Progenitor cell of endocrine pancreas (in vitro differentiated cells): ENCODE measurements at regions not wholly inside any gene's neighbourhood (a gene's known extent, or its start where the extent isn't known, plus 50 kb on each side); places are given as distances from the start of the nearest gene placed in this dataset.
"Not testable (repeated sequence)": the region's sequence is repeated elsewhere in the genome, so short reads cannot be mapped to it uniquely, and the experiment has no call there.

Experiments used
- DNase-seq: peaks from one replicate; pipeline ENCODE4 v3.0.0; 2021; ENCODE audit warnings: low spot score; ENCODE audit not compliant: unreplicated experiment
- H3K27ac Mint-ChIP-seq: 2 replicates; pipeline ENCODE4 v1.8.0; 2021; ENCODE audit warnings: mild to moderate bottlenecking, moderate library complexity, mixed read lengths
- H3K27me3 Mint-ChIP-seq: 2 replicates; pipeline ENCODE4 v1.8.0; 2021; ENCODE audit warnings: mixed read lengths
- H3K36me3 Mint-ChIP-seq: 2 replicates; pipeline ENCODE4 v1.8.0; 2022; ENCODE audit warnings: mixed read lengths; ENCODE audit not compliant: insufficient read depth
- H3K4me1 Mint-ChIP-seq: 2 replicates; pipeline ENCODE4 v1.8.0; 2021; ENCODE audit warnings: low read depth, mixed read lengths
- H3K4me3 Mint-ChIP-seq: 2 replicates; pipeline ENCODE4 v1.8.0; 2021; ENCODE audit warnings: low read depth, mild to moderate bottlenecking, moderate library complexity, mixed read lengths
- H3K9me3 Mint-ChIP-seq: 2 replicates; pipeline ENCODE4 v1.8.0; 2021; ENCODE audit warnings: low read depth, mixed read lengths
- TF ChIP-seq, protein P1 (sequence below): fragments of 200-600 bp; sonication (generic); IDR thresholded peaks from one replicate; pipeline ENCODE4 v1.5.0; 2021; ENCODE audit warnings: antibody characterized with exemption, mild to moderate bottlenecking; ENCODE audit not compliant: unreplicated experiment

DNA sequence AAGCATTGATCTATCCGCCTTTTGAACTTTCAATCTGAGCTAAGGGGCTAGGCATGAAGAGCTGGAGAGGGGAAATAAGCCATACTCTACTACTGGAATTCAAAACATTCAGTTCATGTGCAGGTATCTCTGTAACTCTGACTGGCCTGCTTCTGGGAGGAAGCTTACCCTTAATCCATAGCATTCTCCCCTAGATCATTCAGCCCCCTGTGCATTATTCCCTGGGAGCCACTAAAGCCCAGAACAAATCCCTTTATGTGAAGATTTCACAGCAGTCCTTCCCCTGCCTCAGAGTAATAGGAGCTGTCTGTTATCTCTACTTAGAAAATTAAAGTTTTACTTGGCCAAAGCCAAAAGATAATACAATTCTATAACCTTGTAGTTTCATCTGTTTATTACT, 300.7 kb downstream of the SEC16B start:
- H3K9me3 Mint-ChIP-seq: no peaks in the 10 kb centered on the region
- DNase-seq: no peak
- no peak overlapping the region for H3K27ac Mint-ChIP-seq
- peaks cover 21% of the 10 kb centered on the region for H3K4me1 Mint-ChIP-seq
- TF ChIP-seq, protein P1, sequence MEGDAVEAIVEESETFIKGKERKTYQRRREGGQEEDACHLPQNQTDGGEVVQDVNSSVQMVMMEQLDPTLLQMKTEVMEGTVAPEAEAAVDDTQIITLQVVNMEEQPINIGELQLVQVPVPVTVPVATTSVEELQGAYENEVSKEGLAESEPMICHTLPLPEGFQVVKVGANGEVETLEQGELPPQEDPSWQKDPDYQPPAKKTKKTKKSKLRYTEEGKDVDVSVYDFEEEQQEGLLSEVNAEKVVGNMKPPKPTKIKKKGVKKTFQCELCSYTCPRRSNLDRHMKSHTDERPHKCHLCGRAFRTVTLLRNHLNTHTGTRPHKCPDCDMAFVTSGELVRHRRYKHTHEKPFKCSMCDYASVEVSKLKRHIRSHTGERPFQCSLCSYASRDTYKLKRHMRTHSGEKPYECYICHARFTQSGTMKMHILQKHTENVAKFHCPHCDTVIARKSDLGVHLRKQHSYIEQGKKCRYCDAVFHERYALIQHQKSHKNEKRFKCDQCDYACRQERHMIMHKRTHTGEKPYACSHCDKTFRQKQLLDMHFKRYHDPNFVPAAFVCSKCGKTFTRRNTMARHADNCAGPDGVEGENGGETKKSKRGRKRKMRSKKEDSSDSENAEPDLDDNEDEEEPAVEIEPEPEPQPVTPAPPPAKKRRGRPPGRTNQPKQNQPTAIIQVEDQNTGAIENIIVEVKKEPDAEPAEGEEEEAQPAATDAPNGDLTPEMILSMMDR: no peak
- H3K27me3 Mint-ChIP-seq: no peaks in the 10 kb centered on the region
- no peaks in the 10 kb centered on the region for H3K36me3 Mint-ChIP-seq
- H3K4me3 Mint-ChIP-seq: no peak overlapping the region

DNA sequence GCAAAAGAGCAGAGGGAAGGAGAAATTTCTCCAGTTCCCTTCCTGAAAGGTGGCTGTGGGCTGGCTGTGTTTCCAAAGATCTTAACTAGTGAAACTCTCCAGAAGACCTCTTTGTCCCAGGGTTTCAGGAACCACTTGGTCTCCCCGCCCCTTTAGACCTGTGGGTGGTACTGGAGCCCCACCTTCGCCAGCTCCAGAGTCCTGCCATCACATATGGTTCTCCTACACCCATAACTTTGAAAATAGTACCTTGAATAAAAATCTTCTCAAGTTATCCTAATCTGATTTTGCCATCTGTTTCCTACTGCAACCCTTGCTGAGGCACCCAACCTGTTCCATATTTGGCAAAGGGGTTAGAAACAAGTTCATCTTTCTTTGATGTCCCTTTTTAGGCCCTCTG, 303.9 kb downstream of the SEC16B start:
- no peaks in the 10 kb centered on the region for H3K36me3 Mint-ChIP-seq
- H3K27ac Mint-ChIP-seq: no peak overlapping the region
- no peak for DNase-seq
- TF ChIP-seq, protein P1: no peak
- no peaks in the 10 kb centered on the region for H3K27me3 Mint-ChIP-seq
- peaks cover 3% of the 10 kb centered on the region for H3K9me3 Mint-ChIP-seq
- H3K4me3 Mint-ChIP-seq: no peak overlapping the region
- peaks cover 21% of the 10 kb centered on the region for H3K4me1 Mint-ChIP-seq

DNA sequence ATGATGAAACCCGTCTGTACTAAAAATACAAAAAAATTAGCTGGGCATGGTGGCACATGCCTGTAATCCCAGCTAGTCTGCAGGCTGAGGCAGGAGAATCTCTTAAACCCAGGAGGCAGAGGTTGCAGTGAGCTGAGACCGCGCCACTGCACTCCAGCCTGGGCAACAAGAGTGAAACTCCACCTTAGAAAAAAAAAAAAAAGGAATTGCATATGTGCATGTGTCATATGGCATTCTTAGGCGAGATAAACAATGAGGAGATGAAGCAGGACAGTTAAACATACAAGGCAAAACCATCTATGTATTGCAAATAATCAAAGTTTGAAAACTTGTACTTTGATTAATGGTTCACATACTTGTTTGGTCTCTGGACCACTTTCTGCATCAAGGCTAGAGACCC, 305.1 kb downstream of the SEC16B start:
- not testable (repeated sequence) for H3K27ac Mint-ChIP-seq

DNA sequence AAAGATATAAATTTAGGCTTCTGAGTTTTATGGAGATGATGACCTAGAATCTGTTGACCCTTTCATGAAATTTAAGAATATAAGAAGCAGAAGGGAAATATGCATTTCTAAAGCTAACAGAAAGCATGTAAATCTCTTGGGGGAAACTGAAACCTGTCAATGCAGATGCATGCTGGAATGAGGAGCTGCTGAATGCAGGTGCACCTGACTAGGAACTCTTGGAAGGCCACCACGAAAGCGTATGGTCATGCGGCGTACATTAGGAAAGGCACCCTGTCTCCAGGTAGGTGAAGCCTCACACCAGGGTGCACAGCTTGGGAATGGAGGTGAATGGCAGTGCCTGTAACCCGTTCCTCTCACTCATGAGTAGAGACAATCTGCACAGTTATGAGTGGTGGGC, 309.7 kb downstream of the SEC16B start:
- Mint-ChIP-seq H3K9me3 (peaks cover 7% of the 10 kb centered on the region), H3K4me3 (no peak overlapping the region), H3K27ac (no peak overlapping the region), H3K27me3 (peaks cover 5% of the 10 kb centered on the region), H3K36me3 (no peaks in the 10 kb centered on the region), H3K4me1 (no peaks in the 10 kb centered on the region)
- TF ChIP-seq, protein P1: no peak
- DNase-seq: no peak

More for the DNA sequence above, 305.1 kb downstream of the SEC16B start:
- H3K9me3 Mint-ChIP-seq, H3K27me3 Mint-ChIP-seq, H3K4me3 Mint-ChIP-seq, H3K36me3 Mint-ChIP-seq, DNase-seq: not testable (repeated sequence)
- H3K4me1 Mint-ChIP-seq: peaks cover 20% of the 10 kb centered on the region

DNA sequence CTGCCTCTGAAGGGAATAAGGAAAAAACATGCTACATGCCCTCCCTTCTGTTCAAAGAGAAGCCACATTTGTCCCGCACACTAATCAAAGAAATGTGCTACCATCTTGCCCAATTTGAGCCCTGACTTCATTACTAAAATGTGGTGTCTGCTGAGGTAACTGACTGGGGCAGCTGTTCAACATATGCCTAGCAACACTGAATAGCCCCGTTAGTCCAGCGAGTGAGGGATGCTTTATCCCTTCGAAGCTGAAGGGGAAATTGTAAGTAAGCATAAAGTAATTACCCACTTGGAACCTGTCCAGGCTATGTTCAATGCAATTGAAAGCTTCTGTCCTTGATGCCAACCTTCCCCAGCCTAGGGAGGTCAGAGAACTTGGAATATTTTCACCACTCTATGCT, 310.6 kb downstream of the SEC16B start:
- no peaks in the 10 kb centered on the region for H3K36me3 Mint-ChIP-seq
- DNase-seq: no peak
- H3K4me1 Mint-ChIP-seq: no peaks in the 10 kb centered on the region
- no peak overlapping the region for H3K27ac Mint-ChIP-seq
- H3K4me3 Mint-ChIP-seq: no peak overlapping the region
- H3K27me3 Mint-ChIP-seq: peaks cover 5% of the 10 kb centered on the region
- H3K9me3 Mint-ChIP-seq: peaks cover 7% of the 10 kb centered on the region
- TF ChIP-seq, protein P1: no peak

DNA sequence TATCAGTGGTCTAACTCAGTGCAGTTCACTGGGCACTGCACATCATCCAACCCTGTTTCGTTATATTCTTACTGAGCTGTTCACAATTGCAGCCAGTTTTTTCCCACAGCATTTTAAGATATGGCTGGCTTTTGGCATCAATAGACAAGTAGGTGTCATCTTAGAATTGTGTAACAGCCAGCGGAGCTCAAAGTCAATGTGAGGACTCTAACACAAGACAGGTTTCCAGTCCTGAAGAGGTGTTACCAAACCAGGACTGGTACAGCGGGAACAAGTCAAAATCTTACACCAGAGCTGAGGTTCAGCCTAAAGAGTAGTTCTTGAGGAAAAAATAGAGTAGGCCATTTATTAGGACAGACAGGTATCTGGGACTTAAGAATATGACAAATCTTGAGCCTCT, 313.3 kb downstream of the SEC16B start:
- H3K36me3 Mint-ChIP-seq: no peaks in the 10 kb centered on the region
- TF ChIP-seq, protein P1: no peak
- peaks cover 5% of the 10 kb centered on the region for H3K27me3 Mint-ChIP-seq

More for the DNA sequence above, 313.3 kb downstream of the SEC16B start:
- peaks cover 7% of the 10 kb centered on the region for H3K9me3 Mint-ChIP-seq
- H3K4me3 Mint-ChIP-seq: no peak overlapping the region
- H3K4me1 Mint-ChIP-seq: no peaks in the 10 kb centered on the region
- H3K27ac Mint-ChIP-seq: no peak overlapping the region
- no peak for DNase-seq
